Upper lobe of left lung (tissue), 6 donors: ENCODE measurements at regions not wholly inside any gene's neighbourhood (a gene's known extent, or its start where the extent isn't known, plus 50 kb on each side); places are given as distances from the start of the nearest gene placed in this dataset.

Experiments
- ATAC-seq, 2 donors: fragments of 200-7000 bp; cut with Tn5 transposase; one replicate each; pipeline ENCODE4 v1.9.1; 2022; ENCODE audit warnings: mild to moderate bottlenecking in 2 of 2, moderate library complexity in 2 of 2; ENCODE audit not compliant: low FRiP score in 2 of 2
- DNase-seq, 2 donors: peaks; one replicate each; pipeline ENCODE4 v3.0.0-alpha.2; 2019 to 2020
- H3K27ac ChIP-seq, 4 donors: fragments of 200-600 bp; sonication (generic); one replicate each; pipeline ENCODE4 v1.5.1; 2016 to 2019
- H3K27me3 ChIP-seq, 4 donors: fragments of 200-600 bp; sonication (generic); one replicate each; pipeline ENCODE4 v1.5.1; 2017 to 2019
- H3K36me3 ChIP-seq, 4 donors: fragments of 200-600 bp; sonication (generic); one replicate each; pipeline ENCODE4 v1.5.1; 2016 to 2019
- H3K4me1 ChIP-seq, 4 donors: fragments of 200-600 bp; sonication (generic); one replicate each; pipeline ENCODE4 v1.5.1; 2018 to 2019
- H3K4me3 ChIP-seq, 4 donors: fragments of 200-600 bp; sonication (generic); one replicate each; pipeline ENCODE4 v1.5.1; 2017 to 2019; ENCODE audit warnings: mild to moderate bottlenecking in 2 of 4, moderate library complexity in 1 of 4
- H3K9me3 ChIP-seq, 4 donors: fragments of 200-600 bp; sonication (generic); one replicate each; pipeline ENCODE4 v1.5.1; 2018 to 2019
- EP300 ChIP-seq, 4 donors: sonication (generic); formaldehyde crosslinking; IDR thresholded peaks; one replicate each; pipeline ENCODE4 v1.5.1; 2017; ENCODE audit warnings: antibody characterized with exemption in 4 of 4, control low read depth in 2 of 4
- POLR2A ChIP-seq, 4 donors: fragments of 450-650 bp; IDR thresholded peaks; one replicate each; pipeline ENCODE4 v1.5.1; 2016 to 2017; ENCODE audit warnings: antibody characterized with exemption in 4 of 4, mild to moderate bottlenecking in 2 of 4
- POLR2AphosphoS5 ChIP-seq, 2 donors: sonication (generic); formaldehyde crosslinking; IDR thresholded peaks; one replicate each; pipeline ENCODE4 v1.5.1; 2017; ENCODE audit warnings: antibody characterized with exemption in 2 of 2
- WGBS, 2 donors: methylation state at CpG; one replicate each; pipeline ENCODE4 v1.1.5; 2017 to 2018; 5-methylcytosine and 5-hydroxymethylcytosine counted together
- TF ChIP-seq, protein P1 (sequence below), 6 experiments: fragments of 450-650 bp in 4 of 6; fragments of 200-600 bp in 2 of 6; sonication (generic) in 2 of 6; IDR thresholded peaks; one replicate each; pipeline ENCODE4 v1.5.1; 2016 to 2019; ENCODE audit warnings: antibody characterized with exemption in 6 of 6
- donor health status: DM: no; HTN: no; CAD: no; lungs with moderate emphysema.
- donor health status: DM: no; HTN: yes; CAD: no; lungs with severe emphysema.

DNA sequence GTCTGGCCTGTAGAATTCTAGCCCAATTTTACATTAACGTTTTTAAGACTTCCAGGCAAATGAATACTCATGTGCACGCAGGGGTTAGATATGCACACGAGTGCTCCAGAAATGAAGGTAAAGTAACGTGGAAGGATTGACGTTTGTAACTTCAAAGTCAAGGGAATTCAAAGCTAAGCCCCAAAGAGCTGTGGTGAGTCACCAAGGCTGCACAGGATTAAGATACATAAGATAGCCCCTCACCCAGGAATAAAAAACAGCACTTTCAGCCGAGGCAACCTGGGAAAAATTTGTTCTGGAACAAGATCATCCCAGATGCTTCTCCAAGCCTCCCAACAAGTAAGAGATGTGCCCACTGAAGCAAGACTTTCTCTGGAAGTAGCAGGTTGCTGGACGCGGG is 259.6 kb upstream of the PLXNA2 start:
- no peak for DNase-seq
- no peak overlapping the region for H3K4me3 ChIP-seq
- WGBS, 2 donors = 77 to 80% methylated on average over 8 of the region's 8 CpGs
- H3K36me3 ChIP-seq = no peaks in the 10 kb centered on the region
- no peak for ATAC-seq
- no peak overlapping the region for H3K27ac ChIP-seq
- H3K9me3 ChIP-seq = no peaks in the 10 kb centered on the region
- TF ChIP-seq POLR2A (IDR thresholded peaks at IDR 0.05) (no peak), EP300 (IDR thresholded peaks at IDR 0.05) (no peak), POLR2AphosphoS5 (IDR thresholded peaks at IDR 0.05) (no peak)
- TF ChIP-seq, protein P1, sequence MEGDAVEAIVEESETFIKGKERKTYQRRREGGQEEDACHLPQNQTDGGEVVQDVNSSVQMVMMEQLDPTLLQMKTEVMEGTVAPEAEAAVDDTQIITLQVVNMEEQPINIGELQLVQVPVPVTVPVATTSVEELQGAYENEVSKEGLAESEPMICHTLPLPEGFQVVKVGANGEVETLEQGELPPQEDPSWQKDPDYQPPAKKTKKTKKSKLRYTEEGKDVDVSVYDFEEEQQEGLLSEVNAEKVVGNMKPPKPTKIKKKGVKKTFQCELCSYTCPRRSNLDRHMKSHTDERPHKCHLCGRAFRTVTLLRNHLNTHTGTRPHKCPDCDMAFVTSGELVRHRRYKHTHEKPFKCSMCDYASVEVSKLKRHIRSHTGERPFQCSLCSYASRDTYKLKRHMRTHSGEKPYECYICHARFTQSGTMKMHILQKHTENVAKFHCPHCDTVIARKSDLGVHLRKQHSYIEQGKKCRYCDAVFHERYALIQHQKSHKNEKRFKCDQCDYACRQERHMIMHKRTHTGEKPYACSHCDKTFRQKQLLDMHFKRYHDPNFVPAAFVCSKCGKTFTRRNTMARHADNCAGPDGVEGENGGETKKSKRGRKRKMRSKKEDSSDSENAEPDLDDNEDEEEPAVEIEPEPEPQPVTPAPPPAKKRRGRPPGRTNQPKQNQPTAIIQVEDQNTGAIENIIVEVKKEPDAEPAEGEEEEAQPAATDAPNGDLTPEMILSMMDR (IDR thresholded peaks at IDR 0.05) = no peak
- H3K27me3 ChIP-seq = no peaks in the 10 kb centered on the region
- no peaks in the 10 kb centered on the region for H3K4me1 ChIP-seq

DNA sequence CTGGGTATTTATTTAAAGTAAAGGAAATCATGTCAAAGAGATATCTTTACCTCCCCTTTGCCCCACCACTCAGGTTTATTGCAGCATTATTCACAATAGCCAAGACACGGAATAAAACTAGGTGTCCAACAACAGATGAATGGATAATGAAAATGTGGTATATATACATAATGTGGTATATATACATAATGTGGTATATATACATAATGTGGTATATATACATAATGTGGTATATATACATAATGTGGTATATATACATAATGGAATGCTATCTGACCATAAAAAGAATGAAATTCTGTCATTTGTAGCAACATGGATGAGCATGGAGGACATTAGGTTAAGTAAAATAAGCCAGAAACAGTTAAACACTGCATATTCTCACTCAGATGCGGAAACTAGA is 262.6 kb upstream of the PLXNA2 start:
- Histone ChIP-seq H3K4me3 (no peak overlapping the region), H3K27me3 (no peaks in the 10 kb centered on the region), H3K9me3 (no peaks in the 10 kb centered on the region), H3K27ac (no peak overlapping the region), H3K36me3 (no peaks in the 10 kb centered on the region), H3K4me1 (no peaks in the 10 kb centered on the region)
- ATAC-seq (no peak), DNase-seq (no peak)
- 94 to 99% methylated on average over 2 of the region's 2 CpGs for WGBS, 2 donors
- TF ChIP-seq POLR2A (IDR thresholded peaks at IDR 0.05) = no peak
- no peak for TF ChIP-seq POLR2AphosphoS5 (IDR thresholded peaks at IDR 0.05)
- TF ChIP-seq, protein P1 (IDR thresholded peaks at IDR 0.05) = no peak
- no peak for TF ChIP-seq EP300 (IDR thresholded peaks at IDR 0.05)

DNA sequence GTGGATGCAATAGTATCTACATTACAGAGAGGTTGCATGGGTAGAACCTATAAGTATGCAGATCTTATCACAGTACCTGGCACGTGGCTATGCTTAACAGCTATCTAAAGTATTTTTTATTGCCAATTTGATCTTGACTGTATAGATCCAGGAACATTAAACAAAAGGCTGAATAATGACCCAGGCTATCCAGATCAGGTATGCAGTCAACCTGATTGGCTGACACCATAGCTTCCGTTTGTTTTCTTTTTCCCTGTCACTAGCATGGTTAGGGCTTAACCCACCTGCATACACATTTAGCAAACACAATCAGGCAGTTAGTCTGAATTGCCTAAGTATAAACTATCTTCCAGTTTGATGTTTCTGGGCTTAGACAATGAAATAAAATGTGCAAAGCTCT is 264.9 kb upstream of the PLXNA2 start:
- Histone ChIP-seq H3K27ac (no peak overlapping the region), H3K36me3 (no peaks in the 10 kb centered on the region), H3K27me3 (no peaks in the 10 kb centered on the region), H3K9me3 (no peaks in the 10 kb centered on the region), H3K4me1 (no peaks in the 10 kb centered on the region), H3K4me3 (no peak overlapping the region)
- ATAC-seq (no peak), DNase-seq (no peak)
- TF ChIP-seq EP300 (IDR thresholded peaks at IDR 0.05) (no peak), POLR2A (IDR thresholded peaks at IDR 0.05) (no peak), POLR2AphosphoS5 (IDR thresholded peaks at IDR 0.05) (no peak)
- TF ChIP-seq, protein P1 (IDR thresholded peaks at IDR 0.05) = no peak
- WGBS, 2 donors = 60 to 71% methylated on average over 2 of the region's 2 CpGs

DNA sequence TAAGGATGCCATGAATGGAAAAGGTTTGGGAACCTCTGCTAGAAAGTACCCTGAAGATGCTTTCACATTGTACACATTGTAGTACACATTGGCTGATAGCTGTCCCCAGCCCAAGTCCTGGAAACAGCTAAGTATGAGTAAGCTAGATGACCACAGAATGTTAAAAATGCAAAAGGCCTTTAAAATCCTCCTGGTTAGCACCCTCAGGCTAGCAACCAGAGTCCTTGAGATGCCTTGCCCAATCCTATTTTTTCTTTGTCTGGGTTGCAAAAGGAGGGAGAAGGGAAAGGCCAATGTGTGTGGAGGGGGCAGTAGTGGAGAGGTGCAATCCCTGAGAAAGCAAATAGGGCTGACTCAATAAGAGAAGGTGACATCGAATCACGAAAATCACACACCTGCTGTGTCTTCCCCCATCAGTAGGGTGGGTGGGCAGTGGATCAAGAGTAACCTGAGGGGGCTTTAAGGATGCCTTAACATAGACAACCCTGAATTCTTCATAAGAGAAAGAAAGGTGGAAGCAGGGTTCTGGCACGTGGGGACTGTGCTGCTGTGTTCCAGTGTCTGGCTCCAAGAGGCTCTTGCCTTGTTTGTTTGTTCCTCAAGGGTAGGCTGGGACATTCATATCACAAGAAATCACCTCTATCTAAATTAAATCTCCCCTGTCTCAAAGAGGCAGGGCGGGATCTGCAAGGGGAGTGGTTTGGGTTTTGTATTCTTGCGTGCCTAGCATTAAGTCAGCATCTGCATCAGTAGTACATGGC is 266.2 kb upstream of the PLXNA2 start:
- ATAC-seq = peak; percentile 52 to 85
- 66 to 67% methylated on average over 5 of the region's 5 CpGs for WGBS, 2 donors

More for the DNA sequence above, 266.2 kb upstream of the PLXNA2 start:
- TF ChIP-seq, protein P1 (IDR thresholded peaks at IDR 0.05) = no peak
- TF ChIP-seq EP300 (IDR thresholded peaks at IDR 0.05) (no peak), POLR2A (IDR thresholded peaks at IDR 0.05) (no peak), POLR2AphosphoS5 (IDR thresholded peaks at IDR 0.05) (no peak)
- no peak for DNase-seq
- no peaks in the 10 kb centered on the region for H3K4me1 ChIP-seq
- H3K27ac ChIP-seq = peak overlapping the region in 1 of 4 donors; percentile 32
- no peaks in the 10 kb centered on the region for H3K27me3 ChIP-seq
- H3K9me3 ChIP-seq = no peaks in the 10 kb centered on the region
- no peak overlapping the region for H3K4me3 ChIP-seq
- H3K36me3 ChIP-seq = no peaks in the 10 kb centered on the region
